Effector CD4-positive, alpha-beta T cell (primary cell): ENCODE measurements at regions not wholly inside any gene's neighbourhood (a gene's known extent, or its start where the extent isn't known, plus 50 kb on each side); places are given as distances from the start of the nearest gene placed in this dataset.
"Not testable (repeated sequence)": the region's sequence is repeated elsewhere in the genome, so short reads cannot be mapped to it uniquely, and the experiment has no call there.

Experiments used
- DNase-seq: peaks from one replicate; pipeline ENCODE4 v3.0.0-alpha.2; 2020

DNA sequence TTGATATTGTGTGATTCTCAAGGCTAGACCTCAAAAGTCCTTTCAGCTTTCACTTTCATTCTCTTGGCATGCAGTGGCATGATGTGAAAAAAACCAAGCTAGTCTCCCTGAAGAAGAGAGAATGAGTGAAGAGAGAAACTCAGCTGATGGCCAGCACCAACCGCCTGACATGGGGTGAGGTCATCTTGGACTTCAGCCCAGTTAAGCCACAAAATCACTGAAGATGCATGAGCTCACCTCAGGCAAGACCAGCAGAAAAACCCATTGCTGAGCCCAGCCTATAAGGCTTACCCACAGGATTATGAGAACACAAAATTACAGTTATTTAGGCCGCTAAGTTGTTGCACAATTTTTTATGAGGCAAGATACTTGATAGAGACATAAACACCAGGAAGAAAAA lies 496.5 kb downstream of the TOX3 start:
- no peak for DNase-seq

DNA sequence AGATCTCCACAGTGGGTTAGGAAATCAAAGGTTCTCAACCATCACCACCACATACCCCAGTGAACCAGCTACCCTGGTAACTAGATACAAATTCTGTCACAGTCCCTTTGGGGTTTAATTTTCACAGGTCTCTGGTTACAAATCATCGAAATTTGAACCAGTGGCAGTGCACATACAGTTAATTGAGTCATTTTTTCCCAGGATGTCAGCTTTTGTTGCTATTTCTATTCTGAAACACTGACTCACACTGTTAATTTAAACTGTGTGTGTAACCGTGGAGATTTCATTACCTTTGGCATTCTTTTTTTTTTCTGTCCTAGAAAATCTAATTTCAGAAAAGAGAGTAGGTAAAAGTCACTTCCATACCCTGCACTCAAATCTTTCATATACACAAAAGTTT lies 511.5 kb downstream of the TOX3 start:
- DNase-seq: no peak

DNA sequence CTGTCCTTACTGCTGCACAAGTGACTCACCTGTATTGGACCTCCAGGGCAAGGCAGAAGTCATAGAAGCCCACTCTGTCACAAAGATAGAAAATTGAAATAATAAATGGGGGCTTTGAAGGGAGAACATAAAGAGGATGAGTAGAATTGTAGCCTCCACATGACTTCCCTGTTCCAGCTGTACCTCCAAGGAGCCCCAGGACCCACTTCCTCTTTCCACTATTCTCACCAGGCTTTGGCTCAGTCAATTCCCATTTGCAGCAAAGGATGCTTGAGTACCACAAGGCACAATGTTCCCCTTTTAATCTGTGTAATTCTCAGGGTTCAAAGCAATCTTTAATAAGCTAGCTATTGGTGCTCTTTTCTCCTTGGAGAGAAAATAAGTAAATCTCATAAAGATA lies 512.1 kb downstream of the TOX3 start:
- DNase-seq: no peak

DNA sequence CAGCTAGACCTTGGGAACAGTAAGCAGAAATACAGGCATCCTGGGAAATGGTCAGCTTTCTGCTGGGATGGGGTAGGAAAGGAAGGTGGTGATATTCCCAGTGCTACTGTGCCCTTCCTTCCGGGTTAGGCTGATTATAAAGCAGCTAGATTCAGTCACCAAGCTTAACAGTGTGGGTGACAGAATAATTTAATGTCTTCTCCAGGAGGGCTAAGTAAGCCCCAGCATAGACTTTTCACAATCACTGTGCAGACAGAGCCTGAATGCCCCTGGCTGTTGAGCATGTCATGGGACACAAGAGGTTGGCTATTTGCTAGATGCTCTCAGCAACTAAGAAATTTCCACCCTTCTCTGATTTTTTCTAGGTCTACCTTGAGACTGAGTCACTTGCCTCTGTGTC lies 513.0 kb downstream of the TOX3 start:
- no peak for DNase-seq

DNA sequence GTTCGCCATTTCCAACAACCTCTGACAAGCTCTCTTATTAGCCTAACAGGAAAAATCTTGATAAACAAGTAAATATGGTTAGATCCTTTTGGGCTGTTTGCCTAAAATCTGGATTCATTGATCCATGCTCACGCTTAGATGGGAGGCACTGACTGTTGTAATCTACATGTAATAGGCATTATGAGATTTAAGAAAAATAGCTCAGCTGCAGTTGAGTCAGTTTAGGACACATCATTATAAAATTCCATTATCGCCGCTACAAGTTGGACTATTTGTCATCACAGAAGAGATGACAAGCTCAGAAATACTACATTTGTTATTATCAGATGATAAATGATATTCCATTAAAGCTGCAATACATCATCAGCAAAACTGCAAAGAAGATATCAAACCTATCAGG lies 524.0 kb downstream of the TOX3 start:
- DNase-seq: no peak

DNA sequence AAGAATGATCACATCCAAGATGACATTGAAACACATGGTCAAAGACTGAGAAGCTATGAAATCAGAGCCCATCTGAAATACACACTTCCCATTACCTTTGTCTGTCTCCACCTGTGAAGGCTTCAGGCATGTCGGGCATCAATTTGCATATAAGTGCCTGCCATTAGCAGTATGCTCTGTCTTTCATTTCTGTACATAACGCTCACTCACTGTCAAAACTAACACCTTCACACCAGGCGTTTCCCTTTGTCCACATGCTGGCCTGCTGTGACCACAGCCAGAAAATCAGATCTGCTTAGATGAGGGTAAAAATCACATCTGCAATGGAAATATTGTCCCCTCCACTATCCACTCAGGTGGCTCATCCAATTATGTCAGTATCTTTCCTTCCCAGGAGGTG lies 524.8 kb downstream of the TOX3 start:
- no peak for DNase-seq

DNA sequence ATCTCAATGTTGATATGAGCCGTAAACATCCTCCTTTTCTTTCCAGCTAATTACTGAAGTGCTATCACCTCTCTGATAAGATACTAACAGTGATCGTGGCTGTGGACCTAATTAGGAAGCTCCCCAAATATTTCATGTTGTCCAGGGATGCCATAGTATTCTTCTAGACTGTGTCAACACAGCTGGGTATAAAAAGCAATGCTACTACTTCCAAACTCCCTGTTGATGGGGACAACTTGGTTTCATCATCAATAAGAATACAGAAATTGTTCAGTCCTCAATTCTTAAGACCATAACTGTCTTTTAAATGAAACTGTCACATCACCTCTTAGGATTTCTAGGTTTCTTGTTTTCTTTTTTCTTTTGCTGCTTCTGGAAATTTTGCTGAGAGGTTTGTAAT lies 530.6 kb downstream of the TOX3 start:
- no peak for DNase-seq

DNA sequence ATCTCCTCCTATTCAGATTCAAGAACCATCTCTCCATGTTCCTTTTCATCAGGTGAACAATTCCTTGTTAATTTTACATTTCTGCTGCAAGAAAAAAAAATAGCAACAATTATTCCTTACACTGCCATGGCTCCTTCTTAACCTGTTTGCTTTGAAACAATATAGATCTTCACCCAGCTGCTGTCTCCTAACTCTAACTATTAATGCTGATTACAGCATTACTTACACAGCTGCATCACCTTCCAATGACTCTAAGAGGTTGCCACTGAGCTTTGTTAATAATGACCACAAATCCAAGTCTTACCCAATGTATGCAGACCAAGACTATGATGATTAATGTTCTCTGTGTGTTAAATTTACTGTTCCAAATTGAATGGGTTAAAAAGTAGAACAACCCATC lies 541.4 kb downstream of the TOX3 start:
- no peak for DNase-seq

DNA sequence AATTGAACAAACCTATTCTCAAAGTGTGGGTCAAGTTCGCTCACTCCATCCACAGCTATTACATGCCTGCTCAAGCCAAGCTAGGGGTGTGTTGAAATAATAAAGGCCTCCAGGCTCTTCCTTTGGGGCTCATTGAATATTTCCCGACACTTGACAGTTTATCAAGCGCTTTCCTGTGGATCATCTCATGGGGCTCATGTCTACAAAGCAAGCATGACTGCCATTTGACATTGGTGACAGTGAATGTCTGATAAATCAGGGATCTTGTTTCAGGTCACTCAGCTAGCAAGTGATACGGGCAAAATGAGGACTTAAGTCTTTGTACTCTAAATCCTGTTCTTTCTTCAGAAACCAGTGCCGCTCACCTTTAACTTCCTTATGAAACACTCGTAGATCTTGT lies 542.6 kb downstream of the TOX3 start:
- no peak for DNase-seq

DNA sequence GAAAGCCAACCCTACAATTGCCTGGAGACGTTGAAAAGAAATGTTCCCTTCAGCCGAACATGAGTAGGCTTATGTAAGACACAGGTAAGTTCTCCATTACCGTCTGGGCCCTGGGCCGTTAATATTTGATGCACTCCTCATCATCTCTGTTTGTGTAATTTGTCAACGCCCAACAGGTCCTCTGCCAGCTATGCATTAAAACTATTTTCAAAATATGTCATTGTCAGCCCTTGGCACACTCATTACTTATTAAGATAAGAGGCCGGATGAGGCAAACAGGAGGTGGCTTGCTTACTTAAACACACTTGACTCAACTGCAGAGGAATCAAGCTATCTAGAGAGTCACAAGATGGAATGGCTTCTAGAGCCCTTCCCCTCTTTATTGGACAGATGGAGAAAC lies 544.9 kb downstream of the TOX3 start:
- DNase-seq: no peak

DNA sequence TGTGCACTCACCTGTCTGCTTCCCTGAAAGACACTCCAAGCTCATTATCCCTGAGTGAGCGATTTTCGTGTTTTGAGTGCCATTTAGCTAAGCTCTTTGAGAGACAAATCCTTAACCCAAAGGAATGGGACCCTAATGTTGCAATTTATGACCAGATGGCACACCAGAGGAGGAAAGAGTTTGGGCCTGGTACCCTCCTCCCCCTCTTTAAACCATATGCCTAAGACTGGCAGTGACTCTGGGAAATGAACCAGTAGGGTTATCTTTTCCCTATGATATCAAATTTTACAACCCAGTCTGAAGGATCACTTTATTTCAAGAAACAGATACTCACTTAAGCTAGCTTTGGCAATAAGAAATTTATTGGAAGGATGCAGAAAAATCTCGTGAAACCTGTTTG lies 550.4 kb downstream of the TOX3 start:
- DNase-seq: no peak

DNA sequence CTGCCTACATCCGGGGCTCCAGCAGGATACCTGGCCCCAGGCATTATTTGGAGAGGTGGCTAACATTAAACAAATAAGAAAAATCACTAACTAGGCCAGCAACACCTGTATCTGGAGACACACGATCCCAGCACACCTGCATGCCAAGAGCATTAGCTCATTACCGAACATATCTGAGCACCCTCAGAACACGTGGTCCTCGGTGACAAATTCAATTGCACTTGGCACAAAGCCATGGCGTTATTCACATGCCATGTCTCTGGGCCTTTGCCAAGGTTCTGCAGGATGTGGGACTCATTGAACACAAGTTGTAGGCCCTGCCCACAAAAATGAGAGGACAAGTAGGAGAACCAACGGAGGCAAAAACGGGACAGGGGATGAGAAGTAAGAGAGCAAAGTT lies 552.3 kb downstream of the TOX3 start:
- no peak for DNase-seq

DNA sequence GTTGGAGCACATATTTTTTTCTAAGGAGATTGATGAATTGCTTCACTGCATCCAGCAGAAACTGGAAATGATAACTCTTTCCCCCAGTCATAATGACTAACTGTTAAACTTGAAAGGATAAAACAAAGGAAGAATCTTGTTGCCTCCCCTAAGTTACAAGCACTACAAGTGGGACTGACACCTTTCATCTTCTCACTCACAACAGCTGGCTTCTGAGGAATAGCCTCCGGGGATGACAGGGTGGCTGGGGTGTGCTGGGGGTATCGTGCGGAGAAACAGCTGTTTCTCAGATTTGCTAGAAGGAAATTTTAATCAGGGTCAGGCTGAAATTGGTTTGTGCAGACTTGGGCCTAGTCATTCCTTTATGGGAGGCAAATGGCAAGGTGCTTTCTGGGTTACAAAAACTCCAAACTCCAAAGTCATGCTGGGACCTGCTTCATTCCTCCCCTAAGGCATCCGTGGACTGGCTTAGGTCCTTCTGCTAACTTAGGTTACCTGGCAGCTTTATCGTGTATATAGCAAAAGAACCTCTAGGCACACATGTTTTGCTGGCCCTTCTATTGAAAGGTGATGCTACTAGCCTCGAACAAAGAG lies 557.2 kb downstream of the TOX3 start:
- DNase-seq: no peak

DNA sequence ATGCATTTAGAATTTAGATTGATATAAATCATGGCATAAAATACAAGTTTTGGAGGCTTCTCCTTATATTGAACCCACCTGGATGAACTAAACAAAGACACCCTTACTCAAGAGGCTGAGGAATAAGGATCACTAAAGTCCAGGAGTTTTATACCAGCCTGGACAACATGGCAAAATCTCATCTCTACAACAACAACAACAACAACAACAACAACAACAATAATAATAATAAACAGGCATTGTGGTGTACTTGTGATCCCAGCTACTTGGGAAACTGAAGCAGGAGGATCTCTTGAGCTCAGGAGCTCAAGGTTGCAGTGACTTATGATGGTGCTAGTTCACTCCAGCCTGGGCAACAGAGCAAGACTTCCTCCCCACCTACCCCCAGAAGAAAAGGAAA lies 558.0 kb downstream of the TOX3 start:
- no peak for DNase-seq

DNA sequence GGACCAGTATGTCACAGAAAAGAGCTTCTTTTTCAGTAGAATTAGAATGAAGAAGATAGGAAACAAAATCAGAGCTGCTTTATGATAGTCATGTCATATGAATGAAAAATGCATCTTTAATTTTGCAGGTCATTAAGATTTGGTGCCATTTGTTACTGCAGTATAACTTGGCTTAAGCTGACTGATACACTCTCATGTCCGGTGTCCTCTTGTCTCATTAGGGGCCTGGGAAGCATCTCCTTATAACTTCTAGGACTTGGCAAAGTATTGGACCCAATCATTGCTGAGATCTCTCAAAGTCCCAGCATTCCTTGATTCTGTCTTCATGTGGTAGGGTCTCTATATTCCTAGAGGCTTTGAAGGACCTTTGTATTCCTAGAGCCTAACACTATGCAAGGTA lies 559.4 kb downstream of the TOX3 start:
- no peak for DNase-seq

DNA sequence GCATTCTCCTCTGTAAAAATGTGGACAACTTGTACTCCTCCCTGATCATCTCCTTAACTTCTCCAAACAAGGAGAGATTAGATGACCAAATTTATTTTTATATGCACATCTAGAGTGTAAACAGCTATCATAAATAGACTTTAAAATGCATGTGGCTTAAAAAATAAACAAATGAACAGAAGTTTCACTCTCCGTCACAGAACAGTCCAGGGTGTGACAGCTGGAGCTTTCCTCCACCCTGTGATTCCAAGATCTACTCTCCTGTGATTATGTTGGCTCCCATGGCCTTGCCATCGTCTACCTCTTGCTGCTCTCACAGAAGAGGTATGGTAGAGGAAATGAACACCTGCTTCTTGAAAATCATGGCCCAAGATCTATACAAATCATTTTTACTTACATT lies 560.2 kb downstream of the TOX3 start:
- no peak for DNase-seq

DNA sequence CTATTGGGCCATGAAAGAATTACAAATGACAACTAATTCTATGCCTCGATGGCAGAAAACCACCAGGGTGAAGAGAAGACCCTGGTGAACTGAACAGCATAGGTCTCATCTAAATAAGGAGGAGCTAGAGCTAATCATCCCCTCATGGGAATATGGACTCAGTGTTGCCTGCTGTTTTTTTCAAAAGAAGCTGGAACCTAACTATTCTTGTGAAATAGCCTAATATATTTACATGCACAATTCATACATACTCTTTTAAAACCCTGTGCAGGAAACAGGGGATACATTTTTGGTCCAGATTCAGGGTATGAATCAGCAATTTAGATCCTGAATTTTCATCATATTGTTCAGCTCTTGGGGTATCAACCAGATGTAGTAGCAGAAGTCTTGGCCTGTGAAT lies 560.6 kb downstream of the TOX3 start:
- DNase-seq: no peak

DNA sequence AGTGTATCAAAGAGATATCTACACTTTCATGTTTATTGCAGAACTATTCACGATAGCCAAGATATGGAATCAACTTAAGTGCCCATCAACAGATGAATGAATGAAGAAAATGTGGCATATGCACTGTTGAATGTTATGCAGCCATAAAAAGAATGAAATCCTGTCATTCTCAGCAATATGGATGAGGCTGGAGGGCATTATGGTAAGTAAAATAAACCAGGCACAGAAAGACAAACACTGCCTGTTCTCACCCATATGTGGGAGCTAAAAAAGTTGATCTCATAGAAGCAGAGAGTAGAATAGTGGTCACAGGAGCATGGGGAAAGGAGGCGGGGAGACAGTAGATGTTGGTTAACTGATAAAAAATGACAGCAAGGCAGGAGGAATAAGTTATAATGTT lies 561.8 kb downstream of the TOX3 start:
- DNase-seq: no peak

DNA sequence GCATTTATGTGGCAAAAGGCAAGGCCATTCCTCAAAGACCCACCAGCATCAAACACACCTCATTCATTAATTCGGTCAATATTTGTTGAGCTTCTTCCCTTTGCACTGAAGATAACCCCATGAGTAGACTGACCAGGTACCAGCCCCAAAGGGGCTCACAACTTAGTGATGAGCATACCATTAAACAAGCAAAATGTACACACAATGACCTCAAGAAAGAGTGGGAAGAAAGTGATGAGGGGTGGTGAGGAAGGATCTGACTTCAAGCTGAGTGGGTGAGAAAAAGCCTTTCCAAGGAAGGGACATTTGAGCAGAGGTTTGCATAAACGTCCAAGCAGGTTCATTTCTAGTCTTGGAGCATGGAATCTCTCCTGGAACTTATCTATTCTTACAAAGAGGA lies 562.5 kb downstream of the TOX3 start:
- no peak for DNase-seq

DNA sequence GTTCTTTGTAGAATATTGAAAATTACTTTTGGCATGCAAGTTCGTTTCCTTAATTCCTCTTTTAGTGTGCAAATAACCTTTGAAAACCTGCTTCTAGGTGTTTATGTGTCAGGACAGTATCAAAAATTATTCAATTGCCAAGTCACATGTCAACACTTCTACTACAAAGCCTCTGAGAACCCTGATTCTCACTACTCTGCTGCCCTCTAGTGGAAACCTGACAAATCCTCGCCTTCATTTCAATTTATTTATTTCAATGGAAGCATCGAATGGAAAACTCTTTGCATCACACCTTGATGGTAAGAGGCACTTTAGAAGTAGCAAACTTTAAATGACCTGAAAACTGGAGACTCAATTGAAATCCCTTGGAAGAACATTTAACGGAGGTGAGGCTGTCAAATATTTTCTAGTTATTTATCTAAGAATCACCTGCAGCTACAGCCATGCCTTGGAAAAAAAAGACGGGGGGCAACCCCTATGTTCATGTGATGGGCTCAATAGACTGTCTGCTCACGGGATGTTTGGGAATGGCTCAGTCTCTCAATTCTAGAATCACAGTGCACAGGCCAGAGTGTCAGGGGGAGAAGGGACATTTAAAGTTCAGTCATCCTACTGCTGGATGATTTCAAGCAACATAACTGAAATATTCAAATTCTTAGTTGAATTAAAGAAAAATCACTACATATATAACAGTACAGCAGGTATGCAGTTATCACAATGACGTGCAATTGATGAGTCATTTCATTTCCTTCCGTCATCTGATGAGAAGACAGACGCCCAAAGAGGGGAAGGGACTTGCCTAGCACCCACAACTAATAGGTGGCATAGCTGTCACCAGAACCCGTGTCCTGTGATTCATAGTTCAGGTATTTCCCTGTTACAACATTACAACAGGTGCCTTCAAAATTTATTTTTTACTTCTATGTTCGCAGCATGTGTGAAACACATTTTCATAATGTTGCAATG lies 563.9 kb downstream of the TOX3 start:
- DNase-seq: no peak

DNA sequence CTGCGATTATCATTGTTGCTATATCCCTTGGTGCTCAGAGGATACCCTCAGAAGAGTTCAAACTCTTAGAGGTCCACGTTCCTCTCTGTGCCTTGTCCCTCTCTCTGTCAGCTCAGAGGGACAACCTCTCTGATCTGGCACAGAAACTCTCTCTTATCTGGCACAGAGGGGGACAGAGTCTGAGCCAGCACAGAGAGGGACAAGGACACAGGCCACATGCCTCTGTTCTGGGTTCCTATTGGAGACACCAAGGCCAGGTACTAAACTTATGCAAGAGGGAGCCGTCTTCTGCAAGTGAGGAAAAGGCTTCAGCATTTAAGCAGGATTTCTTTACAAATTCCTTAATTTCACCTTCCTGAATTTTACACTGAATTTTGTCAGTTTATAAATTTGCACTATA lies 565.2 kb downstream of the TOX3 start:
- no peak for DNase-seq

DNA sequence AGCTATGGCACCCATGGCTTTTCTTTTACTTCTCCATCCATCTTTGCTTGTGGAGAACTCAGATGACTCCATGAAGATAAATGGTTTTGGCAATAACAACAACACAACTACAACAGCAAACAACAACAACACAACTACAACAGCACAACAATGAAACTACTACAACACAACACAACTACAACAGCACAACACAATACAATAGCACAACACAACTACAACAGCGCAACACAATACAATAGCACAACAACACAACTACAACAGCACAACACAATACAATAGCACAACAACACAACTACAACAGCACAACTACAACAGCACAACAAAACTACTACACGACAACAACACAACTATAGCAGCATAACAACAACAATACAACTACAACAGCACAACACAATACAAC lies 569.4 kb downstream of the TOX3 start:
- not testable (repeated sequence) for DNase-seq

DNA sequence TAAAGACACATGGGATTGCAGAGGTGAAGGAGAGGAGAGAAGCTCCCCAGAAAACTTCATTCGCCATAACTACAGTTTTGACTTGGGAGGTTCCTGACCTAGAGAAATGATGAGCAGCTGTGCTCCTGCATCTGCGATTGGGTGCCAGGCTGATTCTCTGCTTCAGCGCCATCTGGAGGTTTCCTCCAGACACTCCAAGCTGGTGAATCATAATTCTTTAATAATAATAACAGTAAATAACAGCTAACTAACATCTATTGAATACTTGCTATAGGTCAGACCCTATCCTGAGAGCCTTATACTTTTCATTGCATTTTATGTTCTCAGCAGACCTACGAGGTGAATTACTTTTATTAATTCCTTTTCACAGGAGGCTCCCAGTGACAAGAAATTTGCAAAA lies 575.8 kb downstream of the TOX3 start:
- DNase-seq: no peak

DNA sequence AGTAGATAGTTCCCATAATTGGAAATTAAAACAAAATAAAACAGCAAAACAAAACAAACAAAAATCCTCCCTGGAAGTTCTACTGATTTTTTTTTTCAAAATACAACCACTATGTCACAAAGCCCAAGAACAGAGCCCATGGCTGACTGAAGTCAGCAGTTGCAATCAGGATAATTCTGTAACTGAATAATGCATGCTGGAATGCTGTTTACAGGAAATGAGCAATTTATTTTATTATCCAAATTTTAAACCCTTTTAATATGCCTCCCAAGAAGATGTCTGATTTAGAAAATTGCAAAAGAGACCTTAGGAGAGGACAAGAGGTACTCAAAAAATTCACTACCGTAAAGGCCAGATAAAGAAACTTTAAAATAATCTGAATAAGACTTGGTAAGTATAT lies 578.2 kb downstream of the TOX3 start:
- no peak for DNase-seq

DNA sequence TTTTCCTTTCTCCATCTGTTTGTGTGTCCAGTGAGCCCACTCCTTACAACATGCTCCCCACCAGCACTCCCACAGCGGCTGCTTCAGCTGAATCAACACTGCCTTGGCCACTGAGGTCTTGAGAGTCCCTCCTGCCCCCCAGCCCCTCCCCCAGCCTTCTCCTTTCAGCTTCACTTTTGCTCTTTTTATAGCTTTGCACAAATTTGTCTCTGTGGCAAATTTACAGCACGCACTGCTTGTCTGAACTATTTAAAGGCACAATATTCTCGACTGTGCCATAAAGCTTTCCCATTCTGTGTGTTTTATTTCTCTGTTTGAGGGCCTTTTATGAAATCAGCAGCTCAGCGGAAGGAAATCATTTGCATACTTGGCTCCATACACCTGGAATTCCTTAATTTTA lies 579.3 kb downstream of the TOX3 start:
- DNase-seq: no peak
